GM13976 (cell line): ENCODE measurements at regions not wholly inside any gene's neighbourhood (a gene's known extent, or its start where the extent isn't known, plus 50 kb on each side); places are given as distances from the start of the nearest gene placed in this dataset.

Source experiments
- DNase-seq: peaks from one replicate; pipeline ENCODE4 v3.0.0; 2012; ENCODE audit warnings: low spot score
- CTCF ChIP-seq: IDR thresholded peaks from 2 replicates; pipeline ENCODE4 v1.5.1; 2012; ENCODE audit warnings: borderline replicate concordance, mild to moderate bottlenecking; ENCODE audit not compliant: insufficient read depth; ENCODE audit errors: extremely low read depth, missing control alignments, control extremely low read depth
- in situ Hi-C: fragments of 300-500 bp; cut with MboI; formaldehyde crosslinking; loops from one replicate; pipeline ENCODE4 v1.12.0; 2022; ENCODE audit warnings: low sequenced_read_pairs, mixed read lengths, inconsistent platforms; ENCODE audit not compliant: unreplicated experiment

GRCh38 chr4:164550989-164551712 lies 202.8 kb upstream of the SMIM31 start:
- no peak for TF ChIP-seq CTCF
- DNase-seq, result no peak
- in situ Hi-C loops, result no loop called here

GRCh38 chr4:164551713-164552040 lies 202.3 kb upstream of the SMIM31 start:
- no peak for DNase-seq
- TF ChIP-seq CTCF, result no peak
- in situ Hi-C loops, result no loop called here

GRCh38 chr4:164571593-164572390 lies 182.1 kb upstream of the SMIM31 start:
- TF ChIP-seq CTCF, result no peak
- in situ Hi-C loops, result no loop called here
- DNase-seq, result no peak

GRCh38 chr4:164572877-164573279 lies 181.1 kb upstream of the SMIM31 start:
- in situ Hi-C loops, result no loop called here
- no peak for TF ChIP-seq CTCF
- DNase-seq, result no peak

- no peak for DNase-seq
- in situ Hi-C loops, result no loop called here
- TF ChIP-seq CTCF, result no peak
Observed at GRCh38 chr4:164575861-164576260, 178.1 kb upstream of the SMIM31 start.

- in situ Hi-C loops, result no loop called here
- no peak for TF ChIP-seq CTCF
- no peak for DNase-seq
Observed at GRCh38 chr4:164579270-164579942, 174.5 kb upstream of the SMIM31 start.
